Endothelial cell of umbilical vein (primary cell): ENCODE measurements at regions not wholly inside any gene's neighbourhood (a gene's known extent, or its start where the extent isn't known, plus 50 kb on each side); places are given as distances from the start of the nearest gene placed in this dataset.

Source experiments
- BruUV-seq: library from RNA; stranded (reverse); fragments of 400-500 nt; replicated peaks from 2 replicates; lab custom pipeline; 2021; lab: Mats Ljungman, UMichigan
- CTCF ChIA-PET: fragments of 300-600, 350-600 bp; sonication (Branson Sonifier 250); formaldehyde crosslinking; loops from one replicate; lab custom pipeline; 2021; ENCODE audit warnings: antibody characterized with exemption, inconsistent platforms; lab: Charles Lee
- POLR2A ChIA-PET: fragments of 300-600, 350-600 bp; sonication (Branson Sonifier 250); formaldehyde crosslinking; loops from one replicate; lab custom pipeline; 2021; ENCODE audit warnings: antibody characterized with exemption, inconsistent platforms; lab: Charles Lee
- DNase-seq: peaks from one replicate; pipeline ENCODE4 v3.0.0-alpha.2; 2011; ENCODE audit warnings: low read depth, low spot score
- FAIRE-seq: peaks from 2 replicates; lab custom pipeline; 2011; peaks lifted over from hg19 to GRCh38; lab: Jason Lieb, UNC
- H2AFZ ChIP-seq: 2 replicates; pipeline ENCODE4 v1.6.0; 2012; ENCODE audit warnings: low read depth, low read length, control low read depth, inconsistent platforms
- H3K27ac ChIP-seq: 2 replicates; pipeline ENCODE4 v1.5.1; 2011; ENCODE audit warnings: low read depth, mild to moderate bottlenecking, control low read depth, low read length, moderate library complexity; ENCODE audit not compliant: insufficient read depth
- H3K27me3 ChIP-seq, 2 experiments: 2 replicates each; pipeline versions ENCODE4 v1.6.0 to v1.6.1; 2011; ENCODE audit warnings: low read length in 2 of 2, mixed read lengths in 1 of 2; ENCODE audit not compliant: control insufficient read depth in 2 of 2, insufficient read depth in 2 of 2
- H3K36me3 ChIP-seq, 2 experiments: 2 replicates in 1 of 2; 3 replicates in 1 of 2; pipeline ENCODE4 v1.5.1; 2011; ENCODE audit warnings: low read length in 2 of 2, mild to moderate bottlenecking in 1 of 2, moderate library complexity in 1 of 2; ENCODE audit not compliant: control insufficient read depth in 2 of 2, insufficient read depth in 2 of 2; ENCODE audit errors: extremely low read depth in 1 of 2
- H3K4me1 ChIP-seq: 3 replicates; pipeline ENCODE4 v1.5.1; 2011; ENCODE audit warnings: mild to moderate bottlenecking, low read length; ENCODE audit not compliant: control insufficient read depth, insufficient read depth; ENCODE audit errors: extremely low read depth
- H3K4me2 ChIP-seq: 2 replicates; pipeline ENCODE4 v1.6.1; 2011; ENCODE audit warnings: low read length, control low read depth, mixed read lengths; ENCODE audit not compliant: insufficient read depth
- H3K4me3 ChIP-seq, 3 experiments: fragments of 200-600 bp in 1 of 3; sonication (generic), shearing (Covaris generic) in 1 of 3; replicated peaks in 1 of 3; 2 replicates each; pipeline ENCODE4 v1.5.1; 2011 to 2016; ENCODE audit warnings: control low read depth in 3 of 3, low read length in 3 of 3, mild to moderate bottlenecking in 2 of 3, inconsistent platforms in 1 of 3, low read depth in 1 of 3, moderate library complexity in 1 of 3; ENCODE audit not compliant: insufficient read depth in 1 of 3
- H3K79me2 ChIP-seq: 2 replicates; pipeline ENCODE4 v1.6.0; 2012; ENCODE audit warnings: low read length, inconsistent platforms; ENCODE audit not compliant: control insufficient read depth, insufficient read depth
- H3K9ac ChIP-seq: replicated peaks from 2 replicates; pipeline ENCODE3; 2011; ENCODE audit warnings: low read length, control low read depth; ENCODE audit not compliant: insufficient read depth; ENCODE audit errors: extremely low read depth
- H3K9me1 ChIP-seq: replicated peaks from 3 replicates; pipeline ENCODE4 v1.6.0; 2011; ENCODE audit warnings: mild to moderate bottlenecking, low read length; ENCODE audit not compliant: control insufficient read depth, insufficient read depth; ENCODE audit errors: extremely low read depth
- H3K9me3 ChIP-seq: replicated peaks from 2 replicates; pipeline ENCODE4 v1.5.1; 2012; ENCODE audit warnings: low read length, inconsistent platforms; ENCODE audit not compliant: control insufficient read depth, insufficient read depth
- H4K20me1 ChIP-seq: replicated peaks from 2 replicates; pipeline ENCODE3; 2011; ENCODE audit warnings: mild to moderate bottlenecking, low read length; ENCODE audit not compliant: control insufficient read depth, insufficient read depth; ENCODE audit errors: extremely low read depth
- CTCF ChIP-seq, 2 donors: IDR thresholded peaks; 1 replicate in 1 of 2; 2 replicates in 1 of 2; pipeline ENCODE4 v1.5.1; 2011; ENCODE audit warnings: low read length in 2 of 2, mild to moderate bottlenecking in 2 of 2, moderate library complexity in 2 of 2, control low read depth in 1 of 2, inconsistent platforms in 1 of 2, low read depth in 1 of 2; ENCODE audit not compliant: insufficient read depth in 1 of 2; ENCODE audit errors: extremely low read depth in 1 of 2
- EZH2 ChIP-seq: IDR thresholded peaks from 2 replicates; pipeline ENCODE4 v1.6.1; 2012; ENCODE audit warnings: borderline replicate concordance, low read depth, mild to moderate bottlenecking, moderate library complexity, low read length, inconsistent platforms; ENCODE audit not compliant: severe bottlenecking
- FOS ChIP-seq: IDR thresholded peaks from 2 replicates; pipeline ENCODE4 v1.6.1; 2011; ENCODE audit warnings: mild to moderate bottlenecking, low read length, moderate library complexity, borderline replicate concordance; ENCODE audit not compliant: insufficient read depth
- GATA2 ChIP-seq: IDR thresholded peaks from 2 replicates; pipeline ENCODE4 v1.7.0; 2011; ENCODE audit warnings: low read depth, mild to moderate bottlenecking, moderate library complexity, mixed read lengths, low read length; ENCODE audit not compliant: insufficient read length, insufficient read depth
- JUN ChIP-seq: IDR thresholded peaks from 2 replicates; pipeline ENCODE4 v1.6.1; 2011; ENCODE audit warnings: borderline replicate concordance, low read depth; ENCODE audit not compliant: insufficient read length, insufficient read depth
- MAX ChIP-seq: IDR thresholded peaks from 2 replicates; pipeline ENCODE4 v1.6.1; 2011; ENCODE audit not compliant: insufficient read depth, insufficient read length
- MYC ChIP-seq: IDR thresholded peaks from one replicate; pipeline ENCODE4 v1.6.1; 2011; ENCODE audit warnings: mild to moderate bottlenecking, low read depth, low read length
- POLR2A ChIP-seq: IDR thresholded peaks from 2 replicates; pipeline ENCODE4 v1.6.1; 2012; ENCODE audit warnings: low read depth, mild to moderate bottlenecking, control low read depth, low read length
- POLR2AphosphoS5 ChIP-seq: IDR thresholded peaks from 2 replicates; pipeline ENCODE4 v1.6.1; 2012; ENCODE audit warnings: low read depth, mild to moderate bottlenecking, control low read depth, low read length, moderate library complexity; ENCODE audit not compliant: insufficient read depth
- dilution Hi-C: fragments of 300-500 bp; cut with MboI; formaldehyde crosslinking; loops from one replicate; pipeline ENCODE4 v1.15.0; 2019; ENCODE audit warnings: low sequenced_read_pairs; ENCODE audit not compliant: extremely low pct_ligation_motif_present
- intact Hi-C: fragments of 100-400 bp; cut with micrococcal nuclease; formaldehyde crosslinking; loops from one replicate; pipeline ENCODE4 v1.10.0; 2022

GRCh38 chr5:136522217-136522956, 157.0 kb upstream of the TRPC7 start:
- no peak overlapping the region for H3K9ac ChIP-seq
- H4K20me1 ChIP-seq = no peaks in the 10 kb centered on the region
- H3K27me3 ChIP-seq = peaks cover 0 to 5% of the 10 kb centered on the region in 2 experiments
- no TSS peak for BruUV-seq
- no peaks in the 10 kb centered on the region for H3K36me3 ChIP-seq
- no peak overlapping the region for H2AFZ ChIP-seq
- DNase-seq (no peak), FAIRE-seq (no peak)
- no peak for TF ChIP-seq MYC
- no peak for TF ChIP-seq EZH2
- TF ChIP-seq FOS = no peak
- TF ChIP-seq GATA2 = no peak
- TF ChIP-seq JUN = no peak
- TF ChIP-seq POLR2A = no peak
- TF ChIP-seq CTCF (IDR thresholded peaks at IDR 0.05; ENCODE audit: extremely low read depth in 1 of 2, insufficient read depth in 1 of 2, low read depth in 1 of 2, low read length in 2 of 2) = no peak
- no peak for TF ChIP-seq POLR2AphosphoS5
- no peak for TF ChIP-seq MAX
- dilution Hi-C loops (no loop called here), intact Hi-C loops (no loop called here)
- no peaks in the 10 kb centered on the region for H3K9me3 ChIP-seq
- no peak overlapping the region for H3K4me3 ChIP-seq
- no peaks in the 10 kb centered on the region for H3K4me1 ChIP-seq
- CTCF ChIA-PET = no interaction called here
- POLR2A ChIA-PET = no interaction called here
- no peak overlapping the region for H3K27ac ChIP-seq
- no peaks in the 10 kb centered on the region for H3K9me1 ChIP-seq
- H3K4me2 ChIP-seq = no peak overlapping the region
- H3K79me2 ChIP-seq = no peaks in the 10 kb centered on the region
